Urothelium cell line (cell line): ENCODE measurements at regions not wholly inside any gene's neighbourhood (a gene's known extent, or its start where the extent isn't known, plus 50 kb on each side); places are given as distances from the start of the nearest gene placed in this dataset.
A peak's percentile ranks its signal among the peaks of the same experiment; 100 is the strongest.

Experiments used
- DNase-seq: peaks from one replicate; pipeline ENCODE4 v3.0.0; 2011; ENCODE audit warnings: low spot score, mixed read lengths
- FAIRE-seq: peaks from 2 replicates; lab custom pipeline; 2011; peaks lifted over from hg19 to GRCh38; lab: Jason Lieb, UNC

DNA sequence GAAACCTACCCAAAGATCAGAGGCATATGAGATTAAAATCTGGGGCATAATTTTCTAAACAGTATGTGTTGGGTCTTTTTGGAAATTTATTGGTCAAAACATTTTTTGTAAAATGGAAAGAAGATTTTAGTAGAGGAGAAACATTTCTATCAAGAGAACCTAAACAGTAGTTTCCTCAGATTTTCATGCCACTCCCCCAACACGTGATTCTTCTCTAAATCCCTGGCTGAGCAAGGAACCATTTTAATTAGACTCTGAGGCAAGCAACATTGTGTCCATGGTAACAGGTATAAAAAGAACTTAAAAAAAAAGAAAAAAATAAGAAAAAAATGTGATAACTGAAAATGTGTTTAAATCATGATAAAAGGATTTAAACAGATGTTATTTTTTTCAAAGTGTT, 1105.2 kb upstream of the ZEB2 start:
- DNase-seq (no peak), FAIRE-seq (no peak)

DNA sequence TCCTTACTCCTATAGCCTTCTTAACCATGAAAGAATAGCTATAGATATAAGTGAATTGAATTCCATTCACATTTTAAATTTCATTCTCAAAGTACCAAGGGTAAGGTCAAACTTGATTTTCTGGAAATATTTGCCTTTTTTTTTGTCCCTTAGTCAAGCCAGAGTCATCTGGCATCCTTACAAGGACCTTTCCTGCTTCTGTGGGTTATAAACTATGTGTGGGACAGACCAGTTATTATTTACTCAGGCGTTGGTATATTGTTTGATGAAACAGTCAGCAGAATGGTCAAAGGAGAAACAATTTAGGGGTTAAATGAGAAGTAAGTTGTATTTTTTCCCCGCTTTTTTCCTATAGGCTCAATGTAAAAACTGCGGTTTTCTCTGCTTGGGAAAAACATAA, 1103.2 kb upstream of the ZEB2 start:
- peak; percentile 3 for DNase-seq
- no peak for FAIRE-seq

DNA sequence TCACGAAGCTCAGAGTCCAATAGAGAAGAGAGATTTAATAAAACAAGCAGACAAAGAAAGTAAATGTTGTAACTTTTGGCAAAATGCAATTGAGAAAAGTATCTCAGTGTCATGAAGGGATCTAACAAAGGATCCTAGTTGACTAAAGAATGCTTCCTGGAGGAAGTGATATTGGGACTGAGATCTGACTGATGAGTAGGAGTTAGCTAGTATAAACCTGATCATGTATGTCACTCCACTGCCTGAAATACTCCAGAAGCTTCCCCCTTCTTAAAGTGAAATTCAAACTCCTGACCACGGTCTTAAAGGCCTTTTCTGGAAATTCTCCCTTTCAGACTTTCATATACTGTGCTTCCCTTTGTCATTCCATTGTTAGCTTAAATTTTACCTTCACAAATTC, 1102.4 kb upstream of the ZEB2 start:
- FAIRE-seq: no peak
- DNase-seq: no peak

DNA sequence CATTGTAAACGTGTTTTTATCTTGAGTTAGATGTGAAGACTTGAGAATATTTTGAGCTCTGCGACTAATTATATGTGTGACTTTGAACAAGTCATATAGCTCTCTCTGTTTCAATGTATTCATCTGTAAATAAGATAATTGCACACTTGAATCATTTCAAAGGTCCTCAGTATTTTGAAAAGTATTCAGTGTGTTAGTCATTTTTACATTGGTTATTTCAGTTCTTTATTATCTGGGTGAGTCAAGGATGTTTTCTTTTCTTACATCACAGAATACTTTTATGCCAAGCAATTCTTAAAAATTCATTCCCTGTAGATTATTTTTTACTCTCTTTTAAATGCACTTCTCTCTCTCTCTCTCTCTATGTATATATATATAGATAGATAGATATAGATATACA, 1098.0 kb upstream of the ZEB2 start:
- FAIRE-seq: no peak
- no peak for DNase-seq

DNA sequence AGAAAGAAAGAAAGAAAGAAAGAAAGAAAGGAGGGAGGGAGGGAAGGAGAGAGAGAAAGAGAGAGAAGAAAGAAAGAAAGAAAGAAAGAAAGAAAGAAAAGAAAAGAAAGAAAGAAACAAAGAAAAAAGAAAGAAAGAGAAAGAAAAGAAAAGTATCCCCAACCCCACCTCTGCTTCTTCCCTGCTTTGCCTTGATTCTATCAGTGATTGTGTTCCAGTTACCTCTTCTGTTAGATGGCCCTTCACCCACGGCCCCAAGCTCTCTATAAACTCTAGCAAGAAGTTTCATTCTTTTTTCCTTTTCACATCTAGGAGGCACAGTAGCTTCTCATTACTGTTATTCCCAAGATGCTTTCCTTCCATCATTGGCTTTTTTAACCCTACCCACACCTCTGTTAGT, 1097.5 kb upstream of the ZEB2 start:
- DNase-seq (no peak), FAIRE-seq (no peak)

DNA sequence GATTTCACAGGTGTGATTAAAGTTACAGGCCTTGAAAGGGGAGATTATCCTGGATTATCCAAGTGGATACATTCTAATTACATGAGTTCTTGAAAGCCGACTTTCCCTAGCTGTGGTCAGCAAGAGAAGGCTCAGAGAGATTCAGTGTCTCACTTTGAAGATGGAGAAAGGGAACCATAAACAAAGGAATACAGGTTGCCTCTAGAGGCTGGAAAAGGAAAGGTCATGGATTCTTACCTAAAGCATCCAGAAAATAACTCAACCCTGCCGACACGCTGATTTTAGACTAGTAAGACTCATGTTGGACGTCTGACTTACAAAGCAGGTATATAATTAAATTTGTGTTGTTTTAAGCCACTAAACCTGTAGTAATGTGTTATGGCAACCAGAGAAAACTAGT, 1095.7 kb upstream of the ZEB2 start:
- DNase-seq: no peak

DNA sequence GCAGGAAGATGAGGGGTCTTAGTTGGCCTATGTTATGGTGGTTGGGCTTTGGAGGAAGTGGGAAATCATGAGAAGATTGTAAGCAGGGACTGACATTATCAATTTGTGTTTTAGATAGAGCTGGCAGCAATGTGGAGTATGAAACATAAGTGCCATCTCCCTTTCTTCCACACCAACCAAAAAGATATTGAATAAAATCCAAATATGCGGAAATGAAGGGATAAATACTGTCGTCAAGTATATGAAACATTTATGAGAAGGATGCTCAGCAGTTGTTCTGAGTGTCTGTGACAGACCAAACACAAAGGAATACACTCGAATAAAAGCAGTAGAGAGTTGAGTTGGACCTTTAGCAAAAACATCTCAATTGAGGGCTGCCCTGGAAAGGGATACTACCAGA, 1090.0 kb upstream of the ZEB2 start:
- FAIRE-seq (no peak), DNase-seq (no peak)

More for the DNA sequence above, 1095.7 kb upstream of the ZEB2 start:
- no peak for FAIRE-seq

DNA sequence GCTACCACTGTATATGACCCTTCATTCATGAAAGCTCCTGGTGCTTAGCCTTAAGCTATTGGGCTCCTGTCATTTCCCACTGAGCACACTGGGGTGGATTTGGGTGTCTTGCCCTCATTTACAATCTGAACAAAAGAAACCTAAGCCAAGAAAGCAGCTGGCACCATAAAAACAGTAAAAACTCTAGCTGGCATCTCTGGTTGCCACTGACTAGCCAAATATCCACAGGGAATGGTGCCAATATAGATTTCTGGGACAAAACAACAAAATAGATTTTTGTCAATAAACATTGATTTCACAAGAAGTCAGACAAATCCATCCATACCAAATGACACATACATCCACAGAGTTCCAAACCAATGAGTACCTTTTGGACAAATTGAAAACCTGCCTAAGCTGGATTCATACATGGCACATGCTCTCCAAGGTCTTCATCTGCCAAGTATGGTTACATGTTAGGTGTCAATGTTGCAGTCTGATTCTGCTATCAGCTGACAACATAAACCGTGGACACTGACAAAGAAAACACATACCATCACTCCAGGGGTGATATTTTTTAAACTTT, 1081.5 kb upstream of the ZEB2 start:
- no peak for DNase-seq
- no peak for FAIRE-seq

DNA sequence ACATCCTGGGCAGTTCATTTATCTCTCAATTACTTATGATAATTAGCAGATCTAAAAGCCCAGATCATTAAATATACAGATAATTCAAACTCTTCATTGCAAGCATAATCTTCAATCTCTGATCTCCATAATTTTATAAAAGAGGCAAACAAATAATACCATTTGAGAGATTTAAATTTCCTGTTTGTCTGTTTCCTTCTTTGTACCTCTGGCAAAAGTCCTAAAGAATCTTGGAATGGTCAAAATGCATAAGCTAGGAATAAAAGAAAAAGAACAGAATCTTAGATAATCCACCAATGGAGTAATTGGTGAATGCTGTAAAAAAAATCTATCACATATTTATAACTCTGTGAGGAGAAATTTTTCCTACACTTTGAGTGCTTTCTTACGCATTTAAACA, 1080.9 kb upstream of the ZEB2 start:
- FAIRE-seq (no peak), DNase-seq (no peak)

DNA sequence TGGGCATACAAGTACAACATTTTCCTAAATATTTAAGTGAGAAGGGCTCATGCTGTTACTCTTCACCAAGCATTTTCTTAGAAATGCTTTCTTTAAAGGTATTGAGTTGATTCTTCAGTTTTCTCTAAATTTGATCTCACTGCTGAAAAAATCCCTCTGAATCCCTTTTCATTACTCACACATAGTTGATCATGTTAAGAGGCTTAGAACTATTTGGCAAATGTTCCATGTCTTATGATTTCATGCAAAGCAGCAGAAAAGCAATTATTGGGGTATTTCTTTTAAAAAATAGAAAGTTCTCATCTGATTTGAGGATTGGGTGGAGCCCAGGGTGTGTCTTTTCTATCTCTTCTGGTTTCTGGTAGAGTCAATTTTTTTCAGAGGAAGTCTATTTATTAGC, 1079.8 kb upstream of the ZEB2 start:
- FAIRE-seq (no peak), DNase-seq (no peak)

DNA sequence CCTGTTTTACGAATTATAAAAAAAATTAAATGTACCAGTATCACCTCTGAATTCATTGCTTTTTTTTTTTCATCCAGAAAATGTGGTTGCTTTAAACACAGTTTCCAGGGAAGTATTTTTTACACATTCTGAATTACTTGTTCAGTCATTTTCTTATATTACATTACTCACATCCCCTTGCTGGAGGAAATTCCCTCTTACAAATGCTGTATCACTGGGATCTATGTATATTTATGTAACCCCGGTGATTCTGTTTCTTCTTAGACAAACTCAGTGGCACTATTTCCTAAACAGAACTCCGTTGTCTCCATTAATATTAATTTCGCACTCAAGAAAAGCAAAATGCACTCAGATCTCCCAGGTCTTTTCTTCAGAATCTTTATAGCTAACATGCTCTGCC, 1078.5 kb upstream of the ZEB2 start:
- DNase-seq (no peak), FAIRE-seq (no peak)

DNA sequence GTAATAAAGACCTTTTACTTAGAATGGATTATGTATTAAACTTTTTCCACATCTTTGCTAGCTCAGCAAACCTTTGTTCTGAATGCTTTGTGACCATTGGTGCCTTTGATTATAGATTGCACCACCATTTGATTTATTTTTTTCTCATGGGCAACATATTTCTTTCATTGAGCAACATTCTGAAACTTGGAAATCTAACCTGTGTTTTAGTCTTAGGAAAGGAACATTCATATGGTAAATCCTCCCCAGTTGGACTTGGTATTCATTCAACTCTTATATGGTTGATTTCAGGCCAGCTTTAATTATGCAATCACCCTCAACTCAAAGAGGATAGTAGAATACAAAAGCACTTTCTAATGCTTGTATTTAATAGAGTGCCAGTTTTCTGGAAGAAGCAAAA, 1077.9 kb upstream of the ZEB2 start:
- FAIRE-seq (no peak), DNase-seq (no peak)

DNA sequence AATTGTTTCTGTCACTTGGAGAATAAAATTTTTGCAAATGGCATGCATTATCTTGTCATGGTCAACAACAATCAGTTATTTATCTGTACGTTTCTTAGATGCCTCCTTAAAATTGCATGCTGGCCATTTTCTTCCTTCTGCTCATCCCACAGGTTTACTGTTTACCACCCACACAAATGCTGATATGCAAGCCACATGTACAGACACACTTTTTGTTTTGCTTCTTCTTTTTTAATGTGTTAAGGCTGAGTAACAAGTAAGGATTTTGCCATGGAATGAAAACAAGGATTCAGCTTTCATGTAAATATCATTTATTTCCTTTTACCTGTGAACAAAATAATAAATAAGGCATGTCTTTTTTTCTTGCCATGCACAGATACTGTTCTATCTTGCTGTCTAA, 1077.1 kb upstream of the ZEB2 start:
- DNase-seq: no peak
- no peak for FAIRE-seq

DNA sequence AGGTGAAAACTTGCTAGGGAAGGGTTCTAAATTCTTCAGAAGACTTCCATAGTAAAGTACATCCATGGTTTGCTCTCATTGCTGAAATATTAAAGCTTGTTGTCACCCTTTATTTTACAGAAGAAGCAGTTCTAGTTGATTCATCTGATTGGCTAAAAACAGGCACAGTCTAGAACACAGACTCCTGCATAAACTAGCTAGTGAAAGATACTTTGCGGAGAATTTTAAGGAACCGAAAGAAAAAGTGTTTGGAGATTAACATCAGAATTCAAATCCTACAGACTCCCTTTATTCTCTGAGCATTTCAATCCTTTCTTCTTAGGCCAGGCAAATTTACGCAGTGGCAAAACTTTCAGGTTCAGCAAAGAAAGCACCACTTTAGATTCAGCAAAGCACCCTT, 1076.5 kb upstream of the ZEB2 start:
- DNase-seq (no peak), FAIRE-seq (no peak)

DNA sequence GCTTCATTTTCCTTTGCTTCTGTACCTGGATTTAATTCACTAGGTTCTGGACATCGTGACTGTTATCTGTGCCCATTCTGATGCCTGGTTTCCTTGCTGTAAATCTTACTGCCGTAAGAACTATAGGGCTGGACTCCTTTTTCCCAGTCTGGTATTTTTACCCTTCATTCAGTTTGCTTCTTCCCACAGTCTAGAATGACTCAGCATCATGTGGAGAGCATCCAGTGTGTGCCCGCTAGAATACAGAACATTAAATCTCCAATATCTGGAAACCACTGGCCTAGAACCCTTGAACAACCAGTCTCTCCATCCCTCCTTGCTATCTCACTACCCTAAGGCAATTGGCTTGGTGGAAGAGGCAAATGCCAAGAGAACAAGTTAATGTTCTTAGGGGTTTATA, 1075.4 kb upstream of the ZEB2 start:
- no peak for FAIRE-seq
- no peak for DNase-seq

DNA sequence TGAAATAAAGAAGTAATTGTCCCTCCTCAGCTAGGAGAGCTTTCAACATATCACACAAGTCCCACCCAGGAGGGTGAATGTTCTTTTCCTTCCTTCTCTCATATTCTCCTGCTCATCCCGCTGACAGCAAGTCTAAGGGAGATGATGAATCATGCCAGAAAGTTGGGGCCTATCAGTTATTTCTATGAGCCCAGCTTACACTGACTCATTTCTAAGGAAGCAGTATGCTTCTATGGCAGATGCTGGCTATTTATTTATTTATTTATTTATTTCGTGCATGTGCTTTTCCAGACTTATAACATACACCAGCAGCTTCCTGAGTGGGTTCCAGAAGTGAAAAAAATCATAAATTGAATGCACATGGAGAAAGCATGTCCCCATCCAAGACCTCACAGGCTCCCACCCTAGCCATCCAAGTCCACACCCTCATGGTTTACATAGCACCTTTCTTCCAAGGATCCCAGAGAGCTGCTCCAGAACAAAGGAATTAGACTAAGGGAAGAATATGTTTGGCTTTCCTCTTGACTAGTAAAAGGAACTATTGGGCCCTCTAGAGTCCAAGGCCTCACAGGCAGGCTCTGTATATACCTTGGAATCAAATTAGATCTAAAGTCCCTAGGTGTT, 1074.2 kb upstream of the ZEB2 start:
- peak; percentile 51 for DNase-seq

DNA sequence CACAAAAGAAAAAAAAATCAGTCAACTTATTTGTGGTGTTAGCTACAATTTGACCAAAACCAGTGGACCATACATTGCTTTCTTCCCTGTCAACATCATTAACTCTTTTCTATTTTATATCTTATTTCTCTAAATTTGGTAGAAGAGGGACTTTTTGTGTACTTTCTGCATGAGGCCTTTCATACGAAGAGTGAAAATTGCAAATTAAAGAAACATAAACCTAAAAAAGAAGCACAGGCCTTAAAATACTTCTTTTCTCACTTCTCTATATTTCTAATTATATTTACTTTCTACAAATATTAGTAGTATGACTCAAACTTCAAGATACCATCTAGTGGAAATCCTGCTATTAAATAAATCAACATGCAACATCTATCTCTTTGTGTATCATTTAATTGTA, 1073.4 kb upstream of the ZEB2 start:
- FAIRE-seq (no peak), DNase-seq (no peak)

More for the DNA sequence above, 1074.2 kb upstream of the ZEB2 start:
- peak; percentile 89 for FAIRE-seq

DNA sequence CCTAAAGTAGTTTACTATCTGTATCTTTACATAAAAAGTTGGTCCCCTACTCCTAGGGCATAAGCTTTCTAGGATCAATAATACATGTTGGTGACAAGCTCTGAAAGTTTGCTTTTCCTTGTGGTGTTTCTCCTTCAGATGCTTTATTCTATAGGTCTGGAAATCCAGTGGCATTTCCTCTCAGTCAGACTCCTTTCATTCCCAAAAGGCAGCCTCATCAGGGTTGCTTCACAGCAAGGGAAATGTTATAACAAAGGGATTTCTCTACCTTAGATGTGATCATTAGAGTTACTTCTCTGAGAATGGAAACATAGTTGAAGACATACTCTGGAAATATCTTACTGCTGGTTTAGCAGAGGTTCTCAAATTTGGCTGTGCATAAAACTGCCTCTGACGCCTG, 1072.4 kb upstream of the ZEB2 start:
- DNase-seq (no peak), FAIRE-seq (no peak)

DNA sequence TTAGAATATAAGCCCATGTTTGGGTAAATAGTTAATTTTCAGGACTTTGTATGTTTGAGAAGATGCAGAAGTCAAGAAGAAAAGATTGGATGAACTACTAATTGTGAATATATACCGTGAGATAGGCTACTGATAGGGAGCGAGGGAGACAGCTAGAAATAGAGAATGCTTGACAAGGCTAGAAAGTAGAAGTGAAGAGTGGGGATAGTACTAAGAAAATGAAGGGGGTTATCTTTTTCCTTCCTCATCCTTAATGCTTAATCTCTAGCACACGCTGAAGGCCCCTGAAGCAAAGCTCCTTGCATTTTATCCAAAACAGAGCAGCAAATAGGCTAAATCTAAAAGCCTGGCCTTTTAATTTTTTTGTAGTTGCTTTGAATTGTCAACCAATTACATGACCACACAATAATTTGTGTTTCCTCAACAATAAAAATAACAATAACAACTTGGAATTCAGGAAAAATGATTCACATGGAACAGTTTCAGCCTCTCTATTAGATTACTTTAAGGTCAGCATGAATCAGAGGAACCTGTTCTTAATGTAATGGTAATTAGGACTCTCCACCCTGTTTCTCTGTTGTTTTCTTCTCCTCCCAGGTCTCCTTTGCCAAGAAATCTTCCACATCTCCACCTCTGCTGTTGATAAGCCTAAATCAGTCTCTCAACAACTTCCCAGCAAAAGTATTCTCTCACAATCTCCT, 1071.3 kb upstream of the ZEB2 start:
- FAIRE-seq: no peak
- DNase-seq: no peak

DNA sequence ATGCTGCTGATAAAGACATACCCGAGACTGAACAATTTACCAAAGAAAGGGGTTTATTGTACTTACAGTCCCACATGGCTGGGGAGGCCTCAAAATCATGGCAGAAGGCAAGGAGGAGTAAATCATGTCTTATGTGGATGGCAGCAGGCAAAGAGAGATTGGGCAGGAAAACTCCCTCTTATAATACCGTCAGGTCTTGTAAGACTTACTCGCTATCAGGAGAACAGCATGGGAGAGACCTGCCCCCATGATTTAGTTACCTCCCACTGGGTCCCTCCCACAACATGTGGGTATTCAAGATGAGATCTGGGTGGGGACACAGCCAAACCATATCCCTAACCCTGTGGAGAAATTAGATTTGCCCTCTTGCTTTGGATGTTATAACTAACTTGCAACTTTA, 1068.0 kb upstream of the ZEB2 start:
- DNase-seq (no peak), FAIRE-seq (no peak)

DNA sequence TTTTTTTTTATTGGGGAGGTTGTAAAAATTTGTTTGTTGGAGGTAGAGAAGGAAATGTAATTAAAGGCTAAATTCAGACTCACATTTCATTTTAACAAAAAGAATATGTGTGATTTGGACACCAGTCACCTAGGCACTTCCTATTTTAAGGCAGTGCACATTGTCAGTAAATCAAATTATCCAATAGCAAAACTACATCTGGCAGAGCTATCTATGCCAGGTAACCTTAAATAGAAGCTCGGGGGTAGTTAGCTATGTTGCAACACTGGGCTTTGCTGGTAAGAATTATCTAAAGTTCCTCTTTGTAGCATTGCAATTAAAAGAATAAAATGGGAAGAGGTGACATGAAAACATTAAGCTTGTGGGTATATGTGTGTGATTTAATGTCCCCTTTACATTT, 1064.4 kb upstream of the ZEB2 start:
- FAIRE-seq (no peak), DNase-seq (no peak)

DNA sequence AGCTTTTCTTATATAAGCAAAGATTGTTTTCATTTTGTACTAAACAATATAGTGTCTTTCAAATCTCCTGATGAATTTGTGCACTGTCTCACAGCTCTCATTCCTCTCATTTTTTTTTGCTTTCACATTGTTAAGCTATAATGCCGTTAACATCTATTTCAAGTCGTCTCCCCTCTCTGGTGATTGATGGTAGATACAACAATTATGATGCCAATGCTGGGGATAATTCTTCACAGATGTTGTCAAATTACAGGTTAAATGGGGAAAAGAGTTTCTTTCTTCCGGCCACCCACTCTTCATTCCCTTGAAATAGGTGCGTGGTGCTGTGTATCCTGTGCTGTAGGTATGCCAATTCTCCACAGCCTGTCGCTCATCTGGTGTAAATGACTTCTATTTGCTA, 1053.7 kb upstream of the ZEB2 start:
- FAIRE-seq (no peak), DNase-seq (no peak)

DNA sequence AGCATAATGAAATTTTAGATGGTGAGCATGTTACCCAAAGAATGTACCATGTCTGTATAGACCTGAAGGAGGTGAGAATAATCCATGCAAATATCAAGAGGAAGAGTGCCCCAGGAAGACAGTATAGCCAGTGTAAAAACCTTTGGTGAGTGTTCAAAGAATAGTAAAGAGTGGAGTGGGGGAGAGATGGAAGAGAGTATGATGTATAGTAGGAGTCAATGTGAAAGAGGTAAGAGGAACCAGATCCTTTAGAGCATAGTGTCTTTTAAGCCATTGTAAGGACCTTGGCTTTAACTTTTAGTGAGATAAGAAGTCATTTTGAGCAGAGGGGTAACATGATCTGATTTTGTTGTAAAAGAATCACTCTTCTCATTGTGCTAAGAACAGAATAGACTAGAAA, 1052.3 kb upstream of the ZEB2 start:
- DNase-seq (no peak), FAIRE-seq (no peak)
